Dendritic cell treated with granulocyte-macrophage colony-stimulating factor and Interleukin-4, amounts not matched to agents 40 ng/mL and 50 ng/mL, for 4 days (primary cell): ENCODE measurements at regions not wholly inside any gene's neighbourhood (a gene's known extent, or its start where the extent isn't known, plus 50 kb on each side); places are given as distances from the start of the nearest gene placed in this dataset.
A peak's percentile ranks its signal among the peaks of the same experiment; 100 is the strongest.
"Not testable (repeated sequence)": the region's sequence is repeated elsewhere in the genome, so short reads cannot be mapped to it uniquely, and the experiment has no call there.

ENCODE experiments used
- H3K27ac Mint-ChIP-seq: one replicate; pipeline ENCODE4 v1.8.0; 2022; ENCODE audit warnings: mild to moderate bottlenecking, mixed read lengths
- H3K27me3 Mint-ChIP-seq: one replicate; pipeline ENCODE4 v1.8.0; 2022; ENCODE audit warnings: mild to moderate bottlenecking, mixed read lengths
- H3K36me3 Mint-ChIP-seq: one replicate; pipeline ENCODE4 v1.8.0; 2022; ENCODE audit warnings: low read depth, mixed read lengths
- H3K4me1 Mint-ChIP-seq: one replicate; pipeline ENCODE4 v1.8.0; 2022; ENCODE audit warnings: low read depth, mixed read lengths
- H3K4me3 Mint-ChIP-seq: one replicate; pipeline ENCODE4 v1.8.0; 2022; ENCODE audit warnings: mild to moderate bottlenecking, moderate library complexity, mixed read lengths
- H3K9me3 Mint-ChIP-seq: one replicate; pipeline ENCODE4 v1.8.0; 2022; ENCODE audit warnings: mixed read lengths
- intact Hi-C: fragments of 100-400 bp; cut with micrococcal nuclease; formaldehyde crosslinking; loops from one replicate; pipeline ENCODE4 v1.15.0; 2022

DNA sequence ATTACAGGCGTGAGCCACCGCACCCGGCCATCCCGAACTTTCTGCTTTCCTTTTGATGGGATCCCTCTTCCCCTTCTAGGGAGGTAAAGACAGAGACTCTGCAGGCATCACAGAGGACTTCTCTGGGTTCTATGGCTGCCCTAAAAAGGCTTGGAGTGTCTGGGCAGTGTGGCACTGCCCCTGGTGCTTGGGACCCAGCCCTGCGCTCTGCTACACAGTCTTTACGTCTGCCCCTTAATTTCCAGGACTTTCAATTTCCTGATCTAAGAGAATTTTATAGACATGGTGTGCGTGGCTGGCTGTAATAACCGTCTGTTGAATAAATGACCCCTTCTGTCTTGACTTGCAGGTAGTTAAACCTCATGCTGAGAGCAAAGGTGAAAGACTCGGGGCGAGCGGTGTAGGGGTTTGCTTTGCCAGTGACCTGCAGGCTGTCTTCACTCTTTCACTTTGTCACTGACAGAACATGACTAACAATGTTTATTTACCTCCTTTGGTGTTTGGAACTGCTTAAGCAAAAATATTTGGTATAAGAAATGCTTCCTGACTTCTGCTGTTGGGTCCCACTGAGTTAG, 110.9 kb upstream of the MAP1LC3B2 start:
- peaks cover 10% of the 10 kb centered on the region for H3K4me1 Mint-ChIP-seq
- no peak overlapping the region for H3K27ac Mint-ChIP-seq
- no peak overlapping the region for H3K4me3 Mint-ChIP-seq
- no peaks in the 10 kb centered on the region for H3K9me3 Mint-ChIP-seq
- no peaks in the 10 kb centered on the region for H3K36me3 Mint-ChIP-seq
- peaks cover 9% of the 10 kb centered on the region for H3K27me3 Mint-ChIP-seq
- intact Hi-C loops, result no loop called here

DNA sequence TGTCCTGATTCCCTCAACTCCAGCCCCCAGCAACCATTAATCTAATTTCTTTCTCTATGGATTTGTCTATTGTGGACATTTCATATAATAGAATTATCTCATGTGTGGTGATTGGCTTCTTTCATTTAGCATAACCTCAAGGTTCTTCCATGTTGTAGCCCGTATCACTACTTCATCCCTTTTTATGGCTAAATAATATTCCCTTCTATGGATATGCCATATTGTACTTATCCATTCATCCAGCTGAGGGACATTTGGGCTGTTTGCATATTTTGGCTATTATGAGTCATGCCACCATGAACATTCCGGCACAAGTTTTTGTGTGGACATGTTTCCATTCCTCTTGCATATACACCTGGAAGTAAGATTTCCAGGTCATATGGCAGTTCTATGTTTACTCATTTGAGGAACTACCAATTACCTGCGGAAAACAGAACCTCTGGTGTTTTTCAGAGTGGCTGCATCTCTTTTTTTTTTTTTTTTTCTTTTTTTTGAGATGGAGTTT, 108.7 kb upstream of the MAP1LC3B2 start:
- Mint-ChIP-seq H3K4me1 (peaks cover 11% of the 10 kb centered on the region), H3K27me3 (peaks cover 18% of the 10 kb centered on the region), H3K27ac (no peak overlapping the region), H3K4me3 (no peak overlapping the region), H3K9me3 (no peaks in the 10 kb centered on the region), H3K36me3 (no peaks in the 10 kb centered on the region)
- intact Hi-C loops, result no loop called here

DNA sequence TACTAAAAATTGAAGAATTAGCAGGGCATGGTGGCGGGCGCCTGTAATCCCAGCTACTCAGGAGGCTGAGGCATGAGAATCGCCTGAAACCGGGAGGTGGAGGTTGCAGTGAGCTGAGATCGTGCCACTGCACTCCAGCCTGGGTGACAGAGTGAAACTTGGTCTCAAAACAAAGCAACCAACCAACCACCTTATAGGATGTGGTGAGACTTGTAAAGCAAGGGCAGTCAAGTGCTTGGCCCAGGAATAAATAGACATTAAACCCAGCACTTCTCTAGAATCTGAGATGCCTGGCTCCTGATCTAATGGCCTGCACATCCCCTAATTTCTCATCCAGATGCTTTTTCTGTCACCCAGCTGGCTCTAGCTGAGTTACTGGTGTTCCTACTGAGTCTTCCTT, 106.2 kb upstream of the MAP1LC3B2 start:
- intact Hi-C loops, H3K4me3 Mint-ChIP-seq, H3K9me3 Mint-ChIP-seq, H3K36me3 Mint-ChIP-seq, H3K27ac Mint-ChIP-seq: not testable (repeated sequence)
- H3K27me3 Mint-ChIP-seq, result peaks cover 23% of the 10 kb centered on the region
- H3K4me1 Mint-ChIP-seq, result peaks cover 17% of the 10 kb centered on the region

DNA sequence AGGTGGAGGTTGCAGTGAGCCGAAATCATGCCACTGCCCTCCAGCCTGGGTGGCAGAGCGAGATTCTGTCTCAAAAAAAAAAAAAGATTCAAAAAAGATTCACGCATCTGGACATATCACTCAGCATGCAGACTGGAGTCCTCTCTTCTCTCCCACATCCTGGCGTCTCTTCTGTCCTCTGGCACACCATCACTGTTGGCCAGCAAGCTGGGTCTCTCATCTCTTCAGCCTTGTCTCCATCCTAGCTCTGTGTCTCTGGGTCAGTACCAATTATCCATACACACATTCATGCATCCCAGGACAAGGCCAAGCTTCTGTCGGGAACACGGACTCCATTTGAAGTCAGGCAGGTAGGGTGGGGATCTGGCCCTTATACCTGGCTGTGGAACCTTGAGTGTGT, 105.5 kb upstream of the MAP1LC3B2 start:
- intact Hi-C loops, result no loop called here
- Mint-ChIP-seq H3K27ac (no peak overlapping the region), H3K36me3 (no peaks in the 10 kb centered on the region), H3K9me3 (no peaks in the 10 kb centered on the region), H3K4me1 (peaks cover 17% of the 10 kb centered on the region), H3K4me3 (no peak overlapping the region), H3K27me3 (peaks cover 21% of the 10 kb centered on the region)

DNA sequence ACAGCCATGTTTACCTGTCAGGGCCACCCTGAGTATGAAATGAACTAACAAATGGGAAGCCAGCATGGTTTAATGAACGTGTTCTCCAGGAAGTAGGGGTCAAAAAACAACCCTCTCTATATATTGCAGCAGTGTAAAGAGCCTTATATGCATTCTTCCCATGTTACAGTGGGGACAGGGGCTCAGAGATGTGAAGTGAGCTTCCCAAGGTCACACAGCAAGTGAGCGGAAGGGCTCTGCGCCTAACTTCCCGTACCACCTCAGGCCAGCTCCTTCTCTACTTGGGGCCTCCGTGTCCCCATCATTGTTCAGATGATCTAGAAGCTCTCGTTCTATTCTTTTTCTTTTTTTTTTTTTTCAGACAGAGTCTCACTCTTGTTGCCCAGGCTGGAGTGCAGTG, 105.1 kb upstream of the MAP1LC3B2 start:
- Mint-ChIP-seq H3K27ac (no peak overlapping the region), H3K4me3 (no peak overlapping the region), H3K9me3 (no peaks in the 10 kb centered on the region), H3K4me1 (peaks cover 17% of the 10 kb centered on the region), H3K27me3 (peaks cover 21% of the 10 kb centered on the region), H3K36me3 (no peaks in the 10 kb centered on the region)
- intact Hi-C loops, result no loop called here

- H3K27ac Mint-ChIP-seq, result peak overlapping the region; percentile 61
- no peaks in the 10 kb centered on the region for H3K9me3 Mint-ChIP-seq
These were observed 104.2 kb upstream of the MAP1LC3B2 start for GRCh38 chr12:116454950-116455447.

GRCh38 chr12:116455540-116456329, 103.4 kb upstream of the MAP1LC3B2 start:
- H3K36me3 Mint-ChIP-seq, result no peaks in the 10 kb centered on the region
- peak overlapping the region; percentile 61 for H3K27ac Mint-ChIP-seq
- peaks cover 21% of the 10 kb centered on the region for H3K27me3 Mint-ChIP-seq
- no peaks in the 10 kb centered on the region for H3K9me3 Mint-ChIP-seq
- intact Hi-C loops, result no loop called here
- H3K4me3 Mint-ChIP-seq, result no peak overlapping the region
- H3K4me1 Mint-ChIP-seq, result peaks cover 17% of the 10 kb centered on the region

More at GRCh38 chr12:116454950-116455447, 104.2 kb upstream of the MAP1LC3B2 start:
- Mint-ChIP-seq H3K27me3 (peaks cover 21% of the 10 kb centered on the region), H3K4me1 (peaks cover 17% of the 10 kb centered on the region), H3K36me3 (no peaks in the 10 kb centered on the region), H3K4me3 (no peak overlapping the region)
- intact Hi-C loops, result no loop called here

- H3K4me3 Mint-ChIP-seq, result no peak overlapping the region
- H3K27ac Mint-ChIP-seq, result peak overlapping the region; percentile 26
- intact Hi-C loops, result no loop called here
These were observed 102.7 kb upstream of the MAP1LC3B2 start for GRCh38 chr12:116456330-116457082.

GRCh38 chr12:116458492-116458891, 100.7 kb upstream of the MAP1LC3B2 start:
- Mint-ChIP-seq H3K9me3 (no peaks in the 10 kb centered on the region), H3K27me3 (peaks cover 21% of the 10 kb centered on the region), H3K4me3 (no peak overlapping the region), H3K27ac (no peak overlapping the region), H3K4me1 (peaks cover 17% of the 10 kb centered on the region), H3K36me3 (no peaks in the 10 kb centered on the region)
- intact Hi-C loops, result no loop called here

More at GRCh38 chr12:116456330-116457082, 102.7 kb upstream of the MAP1LC3B2 start:
- peaks cover 17% of the 10 kb centered on the region for H3K4me1 Mint-ChIP-seq
- peaks cover 21% of the 10 kb centered on the region for H3K27me3 Mint-ChIP-seq
- no peaks in the 10 kb centered on the region for H3K9me3 Mint-ChIP-seq
- H3K36me3 Mint-ChIP-seq, result no peaks in the 10 kb centered on the region

DNA sequence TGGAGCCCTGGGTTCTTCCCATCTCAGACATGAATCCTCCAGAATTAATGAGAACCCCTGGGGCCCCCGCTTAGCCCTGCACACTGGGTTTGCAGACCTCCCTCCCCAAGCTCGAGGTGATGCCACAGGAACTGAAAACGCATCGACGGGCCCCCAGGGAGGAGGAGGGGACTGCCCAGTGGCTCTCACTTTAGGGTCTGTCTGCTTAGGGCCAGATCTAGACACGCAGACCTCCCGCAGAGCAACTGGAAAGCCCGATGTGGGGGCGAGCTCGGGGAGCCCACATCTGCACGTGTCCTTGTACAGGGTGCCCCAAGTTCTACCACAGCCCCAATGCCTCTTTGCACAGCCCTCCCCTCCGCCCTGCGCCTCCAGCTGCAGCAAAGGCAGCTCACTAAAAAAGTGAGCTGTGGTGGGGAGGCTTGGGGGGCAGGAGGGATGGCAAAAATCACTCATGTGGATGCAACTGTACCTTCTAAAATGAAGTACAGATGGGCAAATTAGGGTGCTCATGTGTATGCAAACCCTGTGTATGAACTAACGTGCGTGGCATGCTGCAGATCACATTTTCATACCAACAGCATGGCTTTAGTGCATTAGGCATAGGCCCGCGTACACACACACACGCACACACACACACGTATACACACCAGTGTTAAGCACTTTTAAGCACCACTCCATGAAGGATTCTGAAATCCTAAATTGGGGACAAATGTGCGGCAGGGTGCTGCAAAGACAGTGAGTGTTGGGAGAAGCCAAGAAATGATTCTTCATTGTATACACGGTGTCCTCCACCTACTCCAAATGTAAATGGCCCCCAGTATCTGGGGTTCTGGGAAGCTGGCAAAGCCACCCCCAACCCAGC, 99.9 kb upstream of the MAP1LC3B2 start:
- no peaks in the 10 kb centered on the region for H3K36me3 Mint-ChIP-seq
- no peaks in the 10 kb centered on the region for H3K9me3 Mint-ChIP-seq
- H3K27ac Mint-ChIP-seq, result no peak overlapping the region
- H3K27me3 Mint-ChIP-seq, result peaks cover 21% of the 10 kb centered on the region
- intact Hi-C loops, result no loop called here
- H3K4me3 Mint-ChIP-seq, result no peak overlapping the region
- H3K4me1 Mint-ChIP-seq, result peaks cover 17% of the 10 kb centered on the region

- Mint-ChIP-seq H3K27ac (no peak overlapping the region), H3K9me3 (no peaks in the 10 kb centered on the region), H3K27me3 (peaks cover 16% of the 10 kb centered on the region), H3K36me3 (no peaks in the 10 kb centered on the region), H3K4me1 (peaks cover 10% of the 10 kb centered on the region), H3K4me3 (no peak overlapping the region)
- intact Hi-C loops, result no loop called here
These were observed 99.1 kb upstream of the MAP1LC3B2 start for GRCh38 chr12:116459916-116460663.

DNA sequence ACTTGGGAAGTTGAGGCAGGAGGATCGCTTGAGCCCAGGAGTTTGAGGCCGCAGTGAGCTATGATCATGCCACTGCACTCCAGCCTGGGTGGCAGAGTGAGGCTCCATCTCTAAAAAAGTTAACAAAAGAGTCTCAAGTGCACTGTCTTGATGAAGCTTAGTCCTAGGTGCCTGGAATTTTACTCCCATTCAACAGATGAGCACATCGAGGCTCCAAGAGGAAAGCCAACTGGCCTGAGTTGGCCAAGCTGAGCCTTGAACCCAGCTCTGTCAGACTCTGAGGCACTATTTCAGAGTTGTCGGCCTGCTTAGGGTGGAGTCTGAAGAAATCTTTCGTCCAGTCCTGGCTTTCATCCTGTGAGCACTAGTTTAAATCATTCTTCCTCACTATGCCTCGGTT, 98.1 kb upstream of the MAP1LC3B2 start:
- Mint-ChIP-seq H3K36me3 (no peaks in the 10 kb centered on the region), H3K27me3 (peaks cover 9% of the 10 kb centered on the region), H3K27ac (no peak overlapping the region), H3K4me1 (peaks cover 14% of the 10 kb centered on the region), H3K4me3 (no peak overlapping the region), H3K9me3 (no peaks in the 10 kb centered on the region)
- intact Hi-C loops, result no loop called here

DNA sequence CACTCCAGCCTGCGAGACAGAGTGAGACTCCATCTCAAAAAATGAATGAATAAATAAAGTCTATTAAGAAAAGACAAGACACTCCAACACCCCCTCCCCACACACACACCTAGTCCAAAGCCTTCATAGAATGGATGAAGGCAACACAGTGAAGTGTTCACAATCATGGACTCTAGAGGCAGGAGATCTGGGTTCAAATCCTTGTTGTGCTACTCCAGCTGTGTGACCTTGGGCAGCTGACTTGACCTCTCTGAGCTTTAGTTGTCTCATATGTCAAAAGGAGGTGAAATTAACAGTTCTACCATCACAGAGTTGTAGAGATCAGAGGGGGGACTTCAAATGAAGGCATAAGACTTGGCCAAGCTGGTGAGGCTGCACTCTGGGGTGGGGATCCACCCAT, 95.8 kb upstream of the MAP1LC3B2 start:
- no peaks in the 10 kb centered on the region for H3K36me3 Mint-ChIP-seq
- H3K4me3 Mint-ChIP-seq, result no peak overlapping the region
- no peaks in the 10 kb centered on the region for H3K9me3 Mint-ChIP-seq
- H3K4me1 Mint-ChIP-seq, result peaks cover 20% of the 10 kb centered on the region
- no peaks in the 10 kb centered on the region for H3K27me3 Mint-ChIP-seq
- no peak overlapping the region for H3K27ac Mint-ChIP-seq
- intact Hi-C loops, result no loop called here
